ENCODE measurements at regions not wholly inside any gene's neighbourhood (a gene's known extent, or its start where the extent isn't known, plus 50 kb on each side); places are given as distances from the start of the nearest gene placed in this dataset.
A peak's percentile ranks its signal among the peaks of the same experiment; 100 is the strongest.
"Not testable (repeated sequence)": the region's sequence is repeated elsewhere in the genome, so short reads cannot be mapped to it uniquely, and the experiment has no call there.

GRCh38 chr11:98495016-98495415 is 525.7 kb upstream of the CNTN5 start:
- no peak for DNase-seq

DNA sequence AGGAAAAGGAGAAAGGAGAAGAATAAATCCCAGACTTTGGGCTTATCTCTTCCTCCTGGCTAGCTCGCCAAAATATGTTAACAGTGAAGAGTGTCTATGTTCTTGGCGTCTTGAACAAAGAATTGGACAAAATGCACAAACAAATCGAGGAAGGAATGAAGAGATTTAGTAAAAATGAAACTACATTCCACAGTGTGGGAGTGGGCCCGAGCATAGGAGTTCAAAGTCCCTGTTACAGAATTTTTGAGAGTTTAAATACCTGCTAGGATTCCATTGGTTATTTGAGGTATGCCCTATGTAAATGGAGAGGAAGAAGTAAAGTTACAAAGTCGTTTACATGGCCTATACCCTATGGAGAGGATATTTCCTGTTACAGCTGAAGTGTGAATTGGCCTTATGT is 525.1 kb upstream of the CNTN5 start:
- no peak for DNase-seq

DNA sequence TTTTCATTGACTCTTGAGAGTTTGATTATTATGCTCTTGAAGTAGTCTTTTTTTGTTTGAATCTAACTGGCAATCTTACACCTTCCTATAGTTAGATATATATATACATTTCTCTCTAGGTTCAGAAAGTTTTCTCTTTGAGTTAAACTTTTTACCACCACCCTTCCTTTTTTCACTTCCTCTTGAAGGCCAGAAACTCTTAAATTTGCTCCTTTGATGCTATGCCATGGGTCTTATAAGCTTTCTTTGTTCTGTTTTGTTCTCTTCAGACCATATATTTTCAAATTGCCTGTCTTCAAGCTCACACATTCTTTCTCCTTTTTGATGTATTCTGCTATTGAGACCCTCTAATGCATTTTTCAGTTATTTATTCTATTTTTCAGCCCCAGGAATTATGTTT is 513.5 kb upstream of the CNTN5 start:
- no peak for DNase-seq

DNA sequence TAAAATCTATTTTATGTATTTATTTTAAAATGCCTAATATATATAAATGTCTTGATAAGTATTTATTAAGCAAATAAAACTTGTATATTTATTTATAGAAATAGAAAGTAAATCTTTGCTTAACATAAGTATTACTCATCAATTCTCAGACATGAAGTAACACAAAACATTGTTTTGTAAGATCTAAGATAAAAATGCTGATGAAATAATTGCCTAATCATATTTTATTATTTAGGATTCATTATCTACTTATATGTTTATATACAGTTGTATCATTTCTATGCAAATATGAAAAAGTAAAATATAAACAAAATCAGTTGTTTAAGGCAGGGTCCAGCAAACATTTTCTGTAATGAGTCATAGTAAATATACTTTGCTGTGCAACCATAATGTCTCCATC is 507.8 kb upstream of the CNTN5 start:
- no peak for DNase-seq

DNA sequence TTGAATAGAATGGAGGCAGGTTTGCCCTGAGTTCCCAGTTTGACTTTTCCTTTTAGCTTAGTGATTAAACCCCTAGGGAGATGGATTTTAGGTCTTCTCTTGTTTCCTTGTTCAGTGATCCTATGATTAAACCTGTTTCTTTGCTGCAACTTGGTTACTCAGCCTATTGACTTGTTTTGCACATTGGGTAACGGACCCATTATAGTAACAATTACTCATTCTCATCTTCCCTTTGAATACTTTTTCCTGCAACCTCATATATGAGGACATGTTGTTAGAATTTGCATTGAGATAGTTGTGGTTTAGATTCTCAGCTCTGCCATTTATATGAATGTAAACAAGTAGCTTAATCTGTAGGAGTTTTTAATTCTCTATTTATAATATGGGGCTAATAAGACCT is 489.2 kb upstream of the CNTN5 start:
- no peak for DNase-seq

DNA sequence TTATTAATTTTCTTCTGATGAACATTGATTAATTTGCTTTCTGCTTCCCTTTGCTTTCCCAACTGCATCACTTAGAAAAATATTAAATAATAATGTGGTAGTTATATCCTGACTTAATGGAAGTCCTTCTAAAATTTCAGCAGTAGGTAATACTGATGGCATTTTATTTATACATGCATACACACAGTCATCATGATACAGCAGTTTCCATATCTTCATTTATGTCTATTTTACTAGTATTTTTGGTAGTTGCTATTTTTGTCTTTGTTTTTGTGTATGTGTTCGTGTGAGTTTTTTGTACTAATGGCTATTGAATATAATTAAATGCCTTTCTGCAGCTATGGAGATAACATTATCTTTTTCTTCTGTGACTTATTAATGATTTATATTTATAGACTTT is 484.7 kb upstream of the CNTN5 start:
- DNase-seq = no peak

GRCh38 chr11:98538358-98538757 is 482.4 kb upstream of the CNTN5 start:
- DNase-seq = not testable (repeated sequence)

GRCh38 chr11:98545544-98546175 is 475.1 kb upstream of the CNTN5 start:
- DNase-seq = no peak

- no peak for DNase-seq
These were observed 471.2 kb upstream of the CNTN5 start for GRCh38 chr11:98549571-98549970.

GRCh38 chr11:98559961-98560360 is 460.8 kb upstream of the CNTN5 start:
- no peak for DNase-seq

DNA sequence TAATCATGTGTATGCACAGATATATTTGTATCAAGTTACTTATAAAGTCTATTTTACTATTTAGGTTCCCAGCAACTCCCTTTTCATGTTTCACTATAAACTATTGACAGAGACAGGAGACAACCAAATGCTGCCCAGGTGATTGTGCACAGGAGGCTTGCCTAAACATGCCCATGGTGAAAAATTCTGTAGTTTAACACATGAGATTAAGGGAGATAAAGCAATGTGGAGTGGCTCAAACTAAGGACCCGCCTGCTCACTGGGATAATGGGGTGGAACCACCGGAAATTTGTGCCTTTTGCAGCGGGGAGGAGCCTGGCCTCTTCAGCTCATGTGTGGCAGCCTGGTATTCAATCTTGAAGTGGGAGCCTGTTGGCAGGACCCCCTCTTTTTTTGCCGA is 459.5 kb upstream of the CNTN5 start:
- no peak for DNase-seq

DNA sequence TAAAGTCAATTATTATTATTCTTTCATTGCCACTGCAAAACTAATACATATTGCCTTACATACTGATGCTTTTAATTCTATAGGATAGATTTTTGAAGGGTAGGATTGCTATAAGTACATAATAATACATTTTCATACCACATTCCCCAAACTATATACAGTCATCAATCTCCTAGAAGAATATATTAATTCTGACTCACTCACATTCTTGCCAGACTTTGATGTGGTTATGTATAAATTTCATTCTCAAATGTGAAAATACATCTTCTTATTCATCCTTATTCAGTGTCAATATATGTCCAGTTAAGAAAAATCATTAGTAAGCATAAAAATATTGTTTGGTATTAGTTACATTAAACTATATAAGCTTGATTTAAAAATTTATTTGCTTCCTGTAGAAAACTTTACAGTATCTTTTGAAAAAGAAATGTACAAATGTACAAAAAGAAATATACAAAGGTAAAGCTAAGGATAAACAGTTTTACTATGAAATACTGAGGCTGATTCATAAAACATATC is 458.8 kb upstream of the CNTN5 start:
- no peak for DNase-seq

DNA sequence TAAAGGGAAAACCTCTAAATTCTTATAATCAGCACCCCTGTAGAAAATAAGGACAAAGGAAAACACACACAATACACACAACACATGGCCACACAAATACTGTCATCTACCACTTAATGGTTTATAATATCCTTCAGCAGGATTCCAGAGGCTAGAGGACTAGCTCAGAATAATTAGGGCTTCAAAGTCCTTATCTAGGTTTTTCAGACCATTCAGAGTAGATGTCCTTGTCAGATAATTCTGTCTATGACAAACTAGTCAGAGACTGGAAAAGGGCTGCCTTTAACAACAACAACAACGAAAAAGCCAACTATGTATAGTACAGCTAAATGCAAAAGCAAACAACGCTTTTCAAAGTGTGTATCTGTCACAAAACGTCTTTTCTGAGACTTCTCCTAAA is 456.5 kb upstream of the CNTN5 start:
- DNase-seq = no peak

GRCh38 chr11:98564881-98565280 is 455.9 kb upstream of the CNTN5 start:
- no peak for DNase-seq

DNA sequence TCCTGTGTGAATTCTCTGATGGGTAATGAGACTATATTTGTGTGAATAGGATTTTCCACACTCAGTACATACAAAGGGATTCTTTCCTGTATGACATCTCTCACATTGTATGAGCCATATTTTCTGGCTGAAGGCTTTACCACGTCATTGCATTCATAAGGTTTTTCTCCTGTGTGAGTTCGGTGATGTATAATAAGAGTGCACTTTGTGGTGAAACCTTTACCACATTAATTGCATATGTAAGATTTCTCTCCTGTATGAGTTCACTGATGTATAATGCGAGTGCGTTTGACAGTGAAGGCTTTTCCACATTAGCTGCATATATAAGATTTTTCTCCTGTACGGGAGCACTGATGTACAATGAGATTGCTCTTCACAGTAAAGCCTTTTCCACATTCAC is 455.4 kb upstream of the CNTN5 start:
- DNase-seq = no peak

- no peak for DNase-seq
These were observed 453.8 kb upstream of the CNTN5 start for GRCh38 chr11:98566978-98567377.

GRCh38 chr11:98568013-98568412 is 452.7 kb upstream of the CNTN5 start:
- DNase-seq = no peak

DNA sequence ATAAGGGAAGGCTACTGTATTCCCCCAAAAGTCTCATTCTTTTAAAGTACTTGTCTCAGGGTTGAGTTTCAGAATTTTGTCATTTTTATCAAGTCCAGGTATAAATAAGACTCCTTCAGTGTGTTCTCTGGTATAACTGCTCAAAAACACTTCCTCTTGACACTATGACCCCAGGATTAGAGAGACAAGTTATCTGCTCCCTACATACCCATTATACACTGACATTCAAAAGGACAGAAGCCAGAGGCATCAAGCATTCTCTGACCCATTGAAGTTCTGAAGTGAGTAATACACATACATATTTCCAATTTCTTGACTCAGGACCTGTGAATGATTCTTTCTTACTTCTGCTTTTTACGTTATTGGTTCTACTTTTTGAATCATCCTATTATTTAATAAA is 447.8 kb upstream of the CNTN5 start:
- no peak for DNase-seq

GRCh38 chr11:98587884-98588283 is 432.9 kb upstream of the CNTN5 start:
- no peak for DNase-seq

DNA sequence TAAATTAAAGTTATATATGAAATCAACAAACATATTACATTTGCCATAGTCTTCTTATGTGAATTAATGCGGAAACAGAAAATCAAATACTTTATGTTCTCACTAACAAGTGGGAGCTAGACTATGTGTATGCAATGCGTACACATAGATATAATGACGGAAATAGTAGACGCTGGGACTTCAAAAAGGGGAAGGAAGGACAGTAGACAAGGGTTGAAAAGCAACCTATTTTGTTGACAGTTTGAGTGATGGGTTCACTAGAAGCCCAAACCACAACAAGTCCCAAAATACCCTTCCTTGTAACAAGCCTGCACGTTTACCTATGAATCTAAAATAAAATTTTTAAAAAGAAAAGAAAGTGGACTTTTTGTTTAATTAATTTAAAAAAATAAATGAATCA is 430.8 kb upstream of the CNTN5 start:
- peak; percentile 64 for DNase-seq

DNA sequence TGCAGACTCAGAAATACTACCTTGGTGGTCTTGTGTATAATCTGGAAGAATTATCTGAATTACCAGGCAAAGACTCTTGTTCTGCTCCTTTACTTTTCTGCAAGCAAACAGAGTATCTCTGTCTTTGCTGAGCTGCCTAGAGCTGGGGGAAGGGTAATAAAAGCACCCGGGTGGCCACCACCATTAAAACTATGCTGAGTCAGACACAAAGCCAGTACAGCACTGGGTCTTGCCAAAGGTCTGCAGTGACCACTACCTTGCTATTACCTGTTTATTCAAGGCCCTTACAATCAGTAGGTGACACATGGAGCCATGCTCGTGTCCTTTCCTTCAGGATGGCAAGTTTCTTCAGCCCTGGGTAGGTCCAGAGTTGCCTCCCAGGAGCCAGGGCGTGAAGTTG is 420.6 kb upstream of the CNTN5 start:
- no peak for DNase-seq

- DNase-seq = peak; percentile 34
These were observed 419.7 kb upstream of the CNTN5 start for GRCh38 chr11:98600786-98601773.

DNA sequence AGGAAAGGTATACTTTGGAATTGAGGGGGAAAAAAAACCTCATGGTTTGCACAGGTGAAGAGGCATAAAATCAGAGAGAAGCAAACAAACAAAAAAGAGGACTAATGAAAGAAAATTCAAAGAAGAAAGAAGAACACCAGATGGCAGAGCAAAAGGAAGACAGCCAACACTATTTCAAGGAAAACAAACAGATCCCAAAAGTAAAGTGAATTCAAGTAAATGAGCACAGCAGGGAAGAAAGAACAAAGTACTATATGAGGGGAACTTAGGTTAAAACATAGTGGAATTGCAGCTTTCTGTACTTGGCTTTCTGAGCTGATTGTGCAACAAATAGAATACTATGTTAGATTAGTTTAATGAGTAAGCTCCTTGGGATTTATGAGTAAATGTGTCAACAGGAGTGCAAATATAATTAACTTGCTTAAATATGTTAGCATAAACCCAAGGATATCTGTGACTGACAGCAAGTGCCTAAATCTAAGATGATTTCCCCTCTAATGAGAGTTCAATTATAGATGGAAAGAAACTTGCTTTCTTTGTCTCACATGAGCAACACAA is 404.6 kb upstream of the CNTN5 start:
- DNase-seq = no peak

- no peak for DNase-seq
These were observed 399.0 kb upstream of the CNTN5 start for GRCh38 chr11:98621767-98622166.

Measured in KG1 (cell line).